HG02938 (cell line): ENCODE measurements at regions not wholly inside any gene's neighbourhood (a gene's known extent, or its start where the extent isn't known, plus 50 kb on each side); places are given as distances from the start of the nearest gene placed in this dataset.
"Not testable (repeated sequence)": the region's sequence is repeated elsewhere in the genome, so short reads cannot be mapped to it uniquely, and the experiment has no call there.

Experiments
- ATAC-seq: cut with Tn5 transposase; IDR thresholded peaks from one replicate; pipeline ENCODE4 v1.9.1; 2021; ENCODE audit warnings: mild to moderate bottlenecking, moderate library complexity; ENCODE audit not compliant: unreplicated experiment

DNA sequence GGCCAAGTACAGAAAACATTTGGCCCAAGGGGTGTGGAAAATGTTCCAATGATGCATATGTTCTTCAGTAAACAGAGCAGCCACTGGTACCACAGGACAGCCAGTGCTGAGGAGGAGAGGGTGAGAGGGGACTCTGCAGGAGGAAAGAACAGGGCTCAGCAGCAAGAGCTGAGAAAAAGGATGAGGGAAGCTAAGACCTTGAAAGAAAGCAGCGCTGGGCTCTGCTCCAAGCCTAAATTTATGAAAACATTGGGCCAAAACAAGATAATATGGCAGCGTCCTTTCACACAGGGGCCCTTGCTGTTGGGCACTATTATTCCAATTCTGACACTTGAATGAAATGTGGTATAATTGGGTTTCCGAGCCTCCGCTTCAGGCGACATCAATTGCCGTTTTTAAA, 939.0 kb upstream of the FANCL start:
- ATAC-seq, result no peak

DNA sequence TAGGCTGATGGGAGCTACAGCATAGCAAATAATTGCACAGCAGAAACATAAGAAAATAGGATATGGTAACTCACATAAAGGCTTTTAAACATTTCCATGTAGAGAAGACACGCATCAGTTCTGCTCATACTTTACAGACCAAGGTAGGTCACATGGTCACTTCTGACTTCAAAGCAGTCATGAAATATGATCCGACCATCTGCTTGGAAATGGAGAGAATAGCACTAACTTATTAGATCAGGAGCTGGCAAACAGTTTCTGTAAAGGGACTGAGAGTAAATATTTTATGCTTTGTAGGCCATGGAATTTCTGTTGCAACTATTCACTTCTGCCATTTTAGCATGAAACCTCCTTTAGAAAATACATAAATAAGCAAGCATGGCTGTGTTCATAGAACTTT, 936.6 kb upstream of the FANCL start:
- no peak for ATAC-seq

DNA sequence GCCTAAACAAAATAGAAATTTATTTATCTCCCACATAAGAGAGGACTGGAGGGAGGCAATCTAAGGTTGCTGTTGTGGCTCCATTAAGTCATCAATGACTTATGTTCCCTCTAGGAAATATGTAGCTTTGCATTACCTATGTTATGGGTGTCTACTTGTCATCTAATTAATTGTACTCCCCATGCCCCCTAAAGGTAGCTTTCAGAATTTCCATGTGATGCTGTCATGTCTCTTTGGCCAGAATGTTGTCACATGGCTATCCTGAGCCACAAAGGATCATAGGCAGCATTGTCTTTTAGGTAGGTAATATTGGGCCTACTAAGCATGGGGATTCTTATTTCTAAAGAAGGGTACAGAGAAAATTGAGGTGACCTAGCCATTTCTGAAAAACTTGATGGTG, 935.6 kb upstream of the FANCL start:
- ATAC-seq, result peak; percentile 68

DNA sequence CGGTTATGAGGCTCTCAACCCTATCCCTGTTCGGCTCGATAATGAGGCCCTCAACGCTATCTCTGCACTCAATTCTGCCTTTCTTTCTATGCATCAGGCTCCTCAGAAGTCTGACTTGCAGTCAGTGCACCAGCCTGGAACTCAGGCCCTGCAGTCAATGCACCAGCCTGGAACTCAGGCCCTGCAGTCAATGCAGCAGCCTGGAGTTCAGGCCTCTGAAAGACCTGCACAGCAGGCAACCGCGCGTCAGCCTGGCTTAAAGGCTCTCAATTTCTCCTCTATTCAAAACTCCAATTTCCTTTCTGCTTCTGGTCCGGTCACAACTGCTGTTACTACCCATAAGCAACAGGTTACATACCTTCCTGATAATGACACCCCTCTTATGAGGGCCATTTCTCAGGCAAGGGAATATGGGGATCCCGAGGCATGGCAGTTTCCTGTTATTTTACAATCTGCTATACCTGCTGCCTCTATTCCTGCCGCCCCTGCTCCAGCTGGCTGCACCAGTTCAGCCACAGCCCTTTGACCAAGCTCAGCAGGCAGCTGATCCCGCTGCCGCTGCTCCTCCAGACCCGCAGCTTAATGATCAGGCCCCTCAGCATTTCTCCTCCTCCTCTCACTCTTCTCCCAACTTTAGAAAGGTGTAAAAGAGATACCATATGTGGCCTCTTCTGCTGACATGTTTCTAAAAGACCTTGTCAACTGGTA, 933.6 kb upstream of the FANCL start:
- no peak for ATAC-seq

DNA sequence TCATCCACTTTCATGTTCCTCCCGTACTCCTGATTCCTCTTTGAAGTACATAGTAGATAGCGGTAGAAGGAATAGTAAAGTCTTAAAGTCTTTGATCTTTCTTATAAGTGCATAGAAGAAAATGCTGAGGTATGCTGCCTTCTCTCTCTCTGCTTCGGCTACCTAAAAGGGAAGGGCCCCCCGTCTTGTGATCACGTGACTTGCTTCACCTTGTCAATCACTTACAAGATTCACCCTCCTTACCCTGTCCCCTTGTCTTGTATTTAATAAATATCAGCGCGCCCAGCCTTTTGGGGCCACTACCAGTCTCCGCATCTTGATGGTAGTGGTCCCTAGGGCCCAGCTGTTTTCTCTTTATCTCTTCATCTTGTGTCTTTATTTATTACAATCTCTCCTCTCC, 932.2 kb upstream of the FANCL start:
- ATAC-seq, result no peak

DNA sequence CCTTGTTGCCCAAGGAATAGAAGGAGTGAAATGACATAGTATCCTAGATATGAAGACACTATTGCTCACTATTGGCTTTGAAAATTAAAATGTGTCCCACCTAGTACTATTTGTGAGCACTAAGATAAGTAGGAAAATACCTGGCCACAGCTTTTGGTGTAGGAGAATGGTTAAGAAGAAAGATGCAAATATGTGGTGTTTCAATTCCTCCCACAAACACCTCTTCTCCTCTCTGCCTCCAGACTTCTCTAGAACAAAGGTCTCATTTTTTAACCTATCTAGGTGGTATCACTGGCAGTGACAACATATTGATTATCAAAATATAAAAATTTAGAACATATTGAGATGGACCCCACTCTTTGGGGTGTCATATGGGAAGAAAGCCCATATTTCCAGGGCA, 929.9 kb upstream of the FANCL start:
- ATAC-seq, result peak; percentile 70

DNA sequence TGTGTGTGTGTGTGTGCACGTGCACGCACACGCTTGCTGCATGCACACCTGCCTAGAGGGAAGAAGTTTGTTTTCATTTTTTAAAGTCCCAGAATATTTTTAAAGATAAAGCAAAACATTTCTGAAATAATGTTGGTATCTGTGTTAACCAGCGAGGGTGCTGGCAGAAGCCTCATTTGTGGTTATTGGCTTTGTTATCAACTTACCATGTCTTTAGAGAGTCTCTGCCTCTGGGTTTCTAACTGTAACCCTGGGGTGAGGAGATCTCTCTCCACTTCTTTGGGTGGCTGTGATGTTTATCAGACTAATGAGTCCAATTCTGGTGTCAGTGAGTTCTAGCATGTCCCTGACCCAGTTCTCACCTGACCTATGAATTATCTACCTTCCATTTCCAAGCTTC, 927.6 kb upstream of the FANCL start:
- ATAC-seq, result no peak

DNA sequence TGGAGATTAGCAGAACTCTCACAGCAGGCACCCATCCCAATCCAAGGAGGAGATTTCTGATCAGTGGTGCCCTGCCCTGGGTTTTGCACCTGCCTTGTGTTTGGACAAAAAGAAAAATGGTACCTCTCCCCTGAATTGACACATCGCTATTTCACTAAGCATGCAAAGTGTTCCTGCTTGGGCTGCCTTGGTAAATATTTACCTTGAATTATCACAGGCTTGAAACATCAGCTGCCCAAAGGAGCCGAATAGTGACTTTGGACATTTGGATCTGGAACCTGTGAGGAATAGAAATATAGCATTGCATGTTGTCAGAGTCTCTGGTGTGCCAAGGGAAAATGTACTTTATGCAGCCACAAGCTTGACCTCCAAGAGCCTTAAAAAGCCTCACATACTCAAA, 926.4 kb upstream of the FANCL start:
- no peak for ATAC-seq

DNA sequence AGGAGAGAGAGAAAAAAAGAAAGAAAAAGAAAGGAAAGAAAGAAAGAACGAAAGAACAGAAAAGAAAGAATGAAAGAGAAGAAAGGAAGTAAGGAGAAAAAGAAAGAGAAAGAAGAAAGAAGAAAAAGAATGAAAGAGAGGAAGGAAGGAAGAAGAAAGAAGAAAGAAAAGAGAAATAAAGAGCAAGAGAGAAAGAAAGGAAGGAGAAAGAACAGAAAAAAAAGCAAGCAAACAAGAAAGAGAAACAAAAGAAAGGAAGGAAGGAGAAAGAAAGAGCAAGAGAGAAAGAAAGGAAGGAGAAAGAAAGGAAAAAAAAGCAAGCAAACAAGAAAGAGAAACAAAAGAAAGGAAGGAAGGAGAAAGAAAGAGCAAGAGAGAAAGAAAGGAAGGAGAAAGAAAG, 916.8 kb upstream of the FANCL start:
- ATAC-seq, result not testable (repeated sequence)

DNA sequence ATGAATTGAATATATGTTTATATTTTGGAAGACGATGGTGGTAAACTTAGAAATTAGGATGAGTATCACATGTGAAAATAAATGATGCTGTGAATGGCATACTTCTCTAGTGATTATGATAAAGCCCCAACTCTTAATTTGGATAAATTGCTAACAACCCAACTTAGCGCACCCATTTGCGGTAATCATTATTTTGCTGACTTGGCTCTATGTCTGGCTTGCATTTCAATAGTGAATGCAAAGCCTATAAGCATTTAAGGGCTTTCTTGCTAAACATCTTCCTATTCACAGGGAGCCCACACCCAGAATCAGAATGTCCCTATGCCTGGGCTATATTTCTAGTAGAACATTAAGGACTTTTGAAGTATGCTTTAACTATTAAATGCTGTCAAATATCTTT, 910.7 kb upstream of the FANCL start:
- no peak for ATAC-seq

DNA sequence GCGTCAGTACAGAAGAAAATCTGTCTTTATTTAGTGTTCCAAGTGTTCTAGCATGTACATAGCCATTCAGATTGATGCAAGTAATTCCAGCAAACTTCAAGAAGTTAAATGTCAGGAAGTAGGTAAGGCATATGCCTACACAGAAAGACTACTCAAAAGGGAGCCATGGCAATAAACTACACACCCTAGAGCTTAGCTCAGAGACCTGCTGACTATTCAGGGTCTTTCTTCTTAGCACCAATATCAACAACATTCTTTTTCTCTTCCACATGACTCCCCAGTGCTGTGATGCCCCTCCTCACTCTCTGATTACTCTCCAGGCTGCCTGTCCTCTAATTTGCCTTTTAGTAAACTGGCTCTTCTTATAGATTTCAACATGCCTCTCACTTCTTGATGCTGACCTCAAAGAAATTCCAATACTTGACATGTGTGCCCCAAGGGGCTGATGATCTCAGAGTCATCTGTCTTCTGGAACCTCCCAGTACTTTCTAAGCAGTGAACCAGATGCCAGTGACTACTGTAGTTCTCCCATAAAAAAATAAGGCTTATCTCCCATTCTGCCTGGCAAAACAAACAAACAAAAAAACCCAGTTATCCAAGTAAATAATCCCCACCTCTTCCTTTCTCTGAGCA, 909.2 kb upstream of the FANCL start:
- ATAC-seq, result no peak

DNA sequence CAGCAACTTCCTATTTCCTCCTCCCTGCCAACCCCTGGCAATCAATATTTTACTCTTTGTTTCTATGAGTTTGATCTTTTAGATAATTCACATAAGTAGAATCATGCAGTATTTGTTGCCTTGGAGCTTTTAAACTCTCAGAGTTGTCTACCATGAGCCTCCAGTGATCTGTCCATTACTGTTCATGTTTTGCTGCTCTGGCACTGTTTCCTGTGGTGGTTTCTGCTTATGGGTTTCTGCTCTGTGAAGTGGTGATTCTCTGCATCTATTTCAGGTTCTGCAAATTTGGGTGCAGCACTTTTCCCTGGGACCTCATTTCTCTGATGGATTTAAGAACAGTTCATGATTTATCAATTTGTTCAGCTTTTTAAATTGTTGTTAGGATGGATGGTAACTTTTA, 908.1 kb upstream of the FANCL start:
- ATAC-seq, result no peak

DNA sequence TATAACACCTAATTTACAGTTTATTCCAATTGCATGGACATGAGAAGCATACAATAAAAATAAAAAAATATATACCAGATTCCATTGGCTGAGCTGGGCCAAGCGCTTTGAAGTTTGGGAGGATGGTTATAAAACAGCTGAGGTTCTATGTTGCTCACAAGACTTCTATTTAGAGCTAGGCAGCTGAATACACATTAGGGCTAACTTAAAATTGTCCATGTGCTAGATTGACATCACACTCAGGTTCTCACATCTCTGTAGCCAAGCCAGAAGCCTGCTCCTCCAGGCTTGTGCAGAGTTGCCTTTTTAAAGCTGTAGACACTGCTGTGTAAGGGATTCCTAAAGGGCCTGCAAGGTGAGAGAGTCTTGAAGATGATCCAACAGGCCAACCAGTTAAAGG, 871.1 kb upstream of the FANCL start:
- ATAC-seq, result no peak

DNA sequence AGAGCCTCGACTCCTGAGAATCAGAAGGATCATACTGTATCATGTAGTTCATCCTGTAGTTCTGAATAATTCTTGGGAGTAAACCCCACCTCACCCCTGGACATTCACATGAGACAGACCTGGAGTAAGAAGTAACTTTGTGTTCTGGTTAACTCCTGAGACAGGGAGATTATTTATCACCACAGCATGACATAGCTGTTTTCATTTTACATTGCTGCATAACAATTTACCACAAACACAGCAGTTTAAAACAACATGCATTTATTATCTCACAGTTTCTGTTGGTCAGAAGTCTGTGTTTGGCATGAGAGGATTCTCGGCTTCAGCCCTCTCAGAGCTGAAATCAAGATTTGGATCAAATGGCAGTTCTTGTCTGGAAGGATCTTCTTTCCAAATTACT, 855.8 kb upstream of the FANCL start:
- ATAC-seq, result no peak

DNA sequence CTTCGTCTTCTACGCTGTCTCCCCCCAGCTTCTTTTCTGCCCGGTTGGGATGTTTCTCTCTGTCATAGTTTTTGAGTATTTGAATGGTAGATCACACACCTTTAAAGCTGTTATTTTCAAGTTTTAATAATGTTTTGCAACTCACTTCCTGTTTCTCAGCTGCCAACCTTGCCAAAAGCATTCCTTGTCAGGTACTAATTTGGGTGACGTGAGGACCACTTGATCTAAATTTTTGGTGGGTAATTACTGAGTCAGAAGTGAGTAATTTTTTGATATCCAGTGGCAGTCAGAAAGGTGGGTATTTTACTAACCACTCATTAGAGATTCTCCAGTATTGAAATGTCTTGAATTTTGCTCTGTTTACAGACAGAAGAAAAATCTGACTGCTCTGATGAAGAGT, 852.4 kb upstream of the FANCL start:
- no peak for ATAC-seq

DNA sequence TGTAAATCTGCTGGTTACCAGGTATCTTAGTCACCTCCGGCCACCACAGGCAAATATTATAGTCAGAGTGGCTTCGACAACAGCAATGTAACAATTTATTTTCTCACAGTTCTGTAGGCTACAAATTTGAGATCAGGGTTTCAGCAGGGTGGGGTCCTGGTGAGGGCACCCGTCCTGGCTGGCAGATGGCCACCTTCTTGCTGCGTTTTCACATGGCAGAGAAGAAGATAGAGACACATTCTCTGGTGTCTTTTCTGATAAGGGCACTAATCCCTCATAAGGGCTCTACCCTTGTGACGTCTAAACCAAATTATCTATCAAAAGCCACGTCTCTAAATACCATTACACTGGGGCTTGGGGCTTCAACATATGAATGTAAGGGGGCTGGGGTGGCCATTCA, 843.2 kb upstream of the FANCL start:
- ATAC-seq, result no peak

DNA sequence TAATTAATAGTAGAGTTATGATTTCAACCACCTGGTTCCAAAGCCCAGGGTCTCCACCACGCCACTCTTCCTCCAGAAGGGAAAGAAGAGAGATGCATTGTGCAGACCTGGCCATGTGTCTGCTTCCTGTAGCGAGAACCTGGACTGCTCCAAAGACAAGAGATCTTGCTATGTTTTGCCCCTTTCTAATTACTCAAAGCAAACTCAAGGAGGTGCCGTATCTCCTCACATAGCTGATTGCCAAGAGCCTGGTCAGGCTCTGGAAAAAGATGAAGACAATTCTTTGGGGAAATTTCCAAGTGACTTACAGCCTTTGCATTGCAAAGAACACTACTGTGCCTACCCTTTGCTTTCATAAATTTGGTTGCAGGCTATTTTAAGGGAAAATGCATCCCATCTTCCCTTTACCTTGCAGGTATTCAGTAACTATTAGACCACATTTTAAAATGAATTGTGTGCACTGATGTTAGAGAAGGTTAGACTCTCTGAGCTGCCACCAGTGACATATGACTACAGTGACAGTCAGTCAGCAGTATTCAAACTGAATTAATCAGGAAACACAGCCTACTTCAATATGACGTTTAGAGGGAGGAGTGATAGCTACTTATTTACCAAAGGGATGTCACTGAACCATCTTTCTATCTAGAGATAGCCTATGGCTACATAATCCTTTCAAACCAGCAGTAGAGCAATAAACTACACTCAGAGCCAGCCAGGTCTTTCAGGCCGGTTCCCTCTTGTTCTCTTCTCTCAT, 842.1 kb upstream of the FANCL start:
- ATAC-seq, result no peak

DNA sequence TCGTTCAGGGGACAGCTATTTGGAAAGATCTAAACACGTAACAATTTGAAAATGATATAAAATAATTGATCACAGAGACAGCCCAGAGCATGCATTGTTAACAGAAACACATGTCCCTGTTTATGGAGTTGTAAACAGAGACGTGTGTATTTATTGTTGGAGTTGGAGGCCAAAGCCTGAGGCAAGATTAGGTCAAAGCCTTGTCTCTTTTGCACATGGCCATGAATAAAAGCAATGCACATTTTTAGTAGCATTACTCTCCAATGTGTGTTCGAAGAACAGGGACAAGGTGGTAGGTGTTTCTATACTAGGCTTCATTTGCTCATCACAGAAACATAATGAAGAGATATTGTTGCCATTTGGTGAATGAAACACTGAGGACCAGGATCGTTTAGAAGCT, 841.5 kb upstream of the FANCL start:
- no peak for ATAC-seq

DNA sequence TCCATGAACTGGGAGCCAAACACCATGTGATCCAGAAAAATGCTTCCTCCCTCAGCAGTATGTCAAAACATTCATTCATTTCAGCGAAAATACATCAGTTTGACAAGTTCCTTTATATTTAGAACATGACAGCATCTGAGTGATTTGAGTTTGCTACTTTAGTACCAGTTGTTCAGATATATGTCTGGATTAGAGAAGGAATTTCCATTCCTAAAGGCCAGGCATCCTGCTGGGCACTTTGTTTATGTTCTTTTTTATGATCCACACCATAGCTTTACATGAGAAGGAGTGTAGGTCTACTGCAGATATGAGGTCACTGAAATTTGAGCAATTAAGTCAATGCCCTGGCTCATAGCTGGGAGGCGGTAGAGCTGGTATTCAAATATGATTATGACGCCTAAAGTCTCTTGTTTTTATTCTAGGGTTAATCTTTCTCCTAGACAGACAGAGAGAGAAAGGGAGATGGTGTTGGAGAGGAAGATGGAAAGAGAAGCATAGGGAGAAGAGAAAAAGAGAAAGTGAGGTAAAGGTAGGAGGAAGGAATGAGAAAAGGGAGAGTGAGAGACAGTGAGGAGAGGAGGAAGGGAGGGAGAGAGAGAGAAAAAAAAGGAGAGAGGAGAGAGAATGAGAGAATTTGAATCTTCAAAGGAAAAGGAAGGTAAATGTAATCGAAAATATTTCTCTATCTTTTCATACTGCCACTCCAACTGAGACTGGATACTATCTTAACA, 839.5 kb upstream of the FANCL start:
- ATAC-seq, result no peak

DNA sequence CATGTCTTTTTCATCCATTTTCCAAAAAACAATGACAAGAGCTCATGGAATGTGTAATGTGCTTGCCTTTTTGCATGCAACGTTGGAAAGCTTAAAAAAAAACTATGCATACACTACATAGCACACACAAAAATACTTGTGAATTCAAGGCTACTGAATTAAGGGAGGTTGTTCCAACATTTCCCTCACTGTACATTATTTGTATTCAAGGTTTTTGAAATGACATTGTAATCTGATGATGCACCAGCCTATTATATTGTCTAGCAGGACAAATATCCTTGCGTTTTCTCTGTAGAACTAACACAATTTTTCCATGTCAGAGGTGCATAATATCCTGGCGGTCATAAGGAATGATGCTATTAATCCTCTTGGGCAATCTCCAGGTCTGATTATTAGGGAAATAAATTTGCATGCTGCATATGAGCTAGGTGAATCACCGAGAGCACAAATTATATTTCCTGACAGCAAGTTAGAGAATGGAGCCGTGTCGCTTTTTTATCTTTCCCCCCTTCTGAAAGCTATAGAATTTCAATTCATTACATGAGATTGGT, 836.9 kb upstream of the FANCL start:
- ATAC-seq, result no peak

DNA sequence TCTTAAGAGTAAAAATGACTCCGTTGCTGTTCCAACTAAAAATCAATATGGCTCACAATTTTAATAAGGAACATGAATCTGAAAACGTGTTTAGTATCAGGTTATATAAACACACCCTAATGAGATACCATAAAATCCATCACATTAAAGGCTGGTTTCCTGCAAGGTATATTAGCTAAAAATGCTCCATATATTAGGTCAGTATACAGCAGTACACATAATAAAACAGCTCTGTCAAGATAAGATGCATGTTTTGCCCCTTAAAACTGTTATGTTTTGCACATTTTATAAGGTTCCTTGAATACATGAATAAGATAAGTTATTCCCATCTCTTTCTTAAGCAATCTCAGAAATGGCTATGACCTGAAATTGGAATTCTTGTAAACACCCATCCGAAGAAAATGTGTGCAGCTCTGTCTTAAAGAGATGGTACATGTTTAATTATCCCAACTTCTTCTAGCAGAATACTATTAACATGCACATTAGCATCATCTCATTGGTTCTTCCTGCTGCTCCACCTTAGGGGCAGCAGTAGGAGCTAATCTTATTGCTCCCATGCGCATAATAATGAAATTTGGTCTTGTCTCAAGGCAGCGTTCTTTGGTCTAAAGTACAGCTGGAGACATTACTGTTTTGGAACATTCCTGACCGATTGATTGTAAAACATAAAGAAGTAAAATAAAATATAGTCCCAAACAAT, 836.1 kb upstream of the FANCL start:
- ATAC-seq, result no peak
